Head of caudate nucleus (tissue), 42 donors: ENCODE measurements at regions not wholly inside any gene's neighbourhood (a gene's known extent, or its start where the extent isn't known, plus 50 kb on each side); places are given as distances from the start of the nearest gene placed in this dataset.
A peak's percentile ranks its signal among the peaks of the same experiment; 100 is the strongest.
"Not testable (repeated sequence)": the region's sequence is repeated elsewhere in the genome, so short reads cannot be mapped to it uniquely, and the experiment has no call there.

Experiments
- DNase-seq, 42 donors: peaks; one replicate each; pipeline versions ENCODE4 v3.0.0 to v3.0.0-alpha.2; 2020 to 2021; ENCODE audit warnings: mixed read lengths in 7 of 42
- intact Hi-C: fragments of 100-400 bp; cut with DNase I; formaldehyde crosslinking; loops from one replicate; pipeline ENCODE4 v1.15.0; 2022

DNA sequence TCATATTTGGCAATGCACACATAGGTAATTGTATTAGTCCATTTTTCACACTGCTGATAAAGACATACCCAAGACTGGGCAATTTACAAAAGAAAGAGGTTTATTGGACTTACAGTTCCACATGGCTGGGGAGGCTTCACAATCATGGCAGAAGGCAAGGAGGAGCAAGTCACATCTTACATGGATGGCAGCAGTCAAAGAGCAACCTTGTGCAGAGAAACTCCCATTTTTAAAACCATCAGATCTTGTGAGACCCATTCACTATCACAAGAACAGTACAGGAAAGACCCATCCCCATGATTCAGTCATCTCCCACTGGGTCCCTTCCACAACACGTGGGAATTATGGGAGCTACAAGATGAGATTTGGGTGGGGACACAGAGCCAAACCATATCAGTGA, 123.2 kb downstream of the KBTBD2 start:
- DNase-seq, intact Hi-C loops: not testable (repeated sequence)

DNA sequence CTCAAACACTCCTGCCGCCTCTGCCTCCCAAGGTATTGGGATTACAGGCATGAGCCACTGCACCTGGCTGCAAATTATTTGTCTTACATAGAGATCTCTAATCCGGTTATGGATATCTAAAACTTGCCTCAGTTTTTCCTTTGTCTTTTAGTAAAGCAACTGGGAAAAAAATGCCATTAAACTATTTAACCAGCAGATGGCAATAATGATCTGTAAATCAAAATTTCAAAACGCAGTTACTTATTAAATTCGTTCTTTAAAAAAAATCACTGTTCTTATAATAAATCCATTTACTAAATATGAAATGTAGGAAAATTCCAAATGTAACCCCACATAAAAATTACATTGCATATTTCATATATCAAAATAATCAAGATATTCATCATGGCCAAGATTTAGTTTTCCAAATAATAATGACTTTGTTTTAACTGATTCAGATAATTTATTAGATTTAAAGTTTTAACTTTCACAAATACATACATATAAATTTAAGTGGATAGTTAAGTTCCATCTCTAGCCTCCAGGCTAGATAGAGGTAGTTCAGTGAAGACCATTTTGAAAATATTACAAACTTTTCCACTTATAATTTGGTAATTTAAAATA, 125.8 kb downstream of the KBTBD2 start:
- intact Hi-C loops, DNase-seq: not testable (repeated sequence)

DNA sequence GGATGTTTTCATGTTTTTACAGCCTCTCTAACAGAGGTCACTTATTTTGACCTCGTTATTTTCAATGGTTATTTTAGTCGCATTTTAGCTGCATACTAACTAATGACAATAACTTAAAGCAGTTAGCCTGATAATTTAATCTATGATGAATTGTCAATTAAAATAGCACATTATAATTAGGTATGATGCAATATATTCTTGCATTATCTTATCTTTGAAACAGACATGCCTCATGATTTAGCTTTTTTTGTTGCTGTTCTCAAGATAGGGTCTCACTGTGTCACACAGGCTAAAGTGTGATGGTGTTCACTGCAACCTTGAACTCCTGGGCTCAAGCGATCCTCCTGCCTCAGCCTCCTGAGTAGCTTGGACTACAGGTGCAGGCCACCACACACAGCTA, 126.4 kb downstream of the KBTBD2 start:
- no peak for DNase-seq
- intact Hi-C loops: no loop called here

DNA sequence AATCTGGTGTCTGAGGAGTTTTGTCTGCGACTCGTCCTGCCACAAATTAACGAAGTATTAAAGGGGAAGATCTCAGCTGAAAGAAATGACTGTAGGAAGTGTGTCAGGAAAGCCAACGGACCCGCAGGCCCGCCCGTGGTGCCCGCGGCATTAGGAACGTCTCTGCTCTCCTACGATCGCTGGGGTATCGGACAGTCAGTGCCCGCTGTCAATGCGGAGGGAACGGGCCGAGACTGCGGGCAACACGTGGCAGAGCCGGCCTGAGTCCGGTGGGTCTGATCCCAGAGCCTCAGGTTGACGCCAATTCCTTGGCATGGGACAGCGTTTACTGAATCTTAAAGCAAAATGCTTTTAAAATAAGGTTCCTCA, 128.7 kb downstream of the KBTBD2 start:
- intact Hi-C loops: no loop called here

DNA sequence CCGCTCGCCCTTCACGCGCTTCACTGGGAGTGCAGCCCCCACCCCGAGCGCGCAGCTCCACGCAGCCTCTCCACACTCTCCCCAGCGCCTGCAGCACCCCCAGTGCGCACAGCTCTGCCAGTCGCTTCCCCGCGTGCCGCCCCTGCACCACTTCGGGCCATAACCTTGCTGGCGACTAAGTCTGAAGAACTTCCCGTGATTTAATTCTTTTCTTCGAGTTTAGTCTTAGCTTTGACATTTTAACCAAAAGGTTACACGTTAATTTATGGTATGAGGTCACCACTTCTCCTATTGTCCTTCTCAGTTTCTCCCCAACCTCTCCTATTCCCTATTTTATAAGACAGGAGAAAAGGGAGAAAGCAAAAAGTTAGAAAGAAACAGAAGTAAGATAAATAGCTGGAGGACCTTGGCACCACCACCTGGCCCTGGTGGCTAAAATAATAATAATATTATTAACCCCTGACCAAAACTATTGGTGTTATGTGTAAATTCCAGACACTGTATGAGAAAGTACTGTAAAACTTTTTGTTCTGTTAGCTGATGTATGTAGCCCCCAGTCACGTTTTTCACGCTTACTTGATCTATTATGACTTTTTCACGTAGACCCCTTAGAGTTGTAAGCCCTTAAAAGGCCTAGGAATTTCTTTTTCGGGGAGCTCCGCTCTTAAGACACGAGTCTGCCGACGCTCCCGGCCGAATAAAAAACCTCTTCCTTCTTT, 129.2 kb downstream of the KBTBD2 start:
- intact Hi-C loops: not testable (repeated sequence)
- DNase-seq: peak in 18 of 42 donors; percentile 5 to 67 (median 36)

More for the DNA sequence above, 128.7 kb downstream of the KBTBD2 start:
- peak in 1 of 42 donors; percentile 40 for DNase-seq

DNA sequence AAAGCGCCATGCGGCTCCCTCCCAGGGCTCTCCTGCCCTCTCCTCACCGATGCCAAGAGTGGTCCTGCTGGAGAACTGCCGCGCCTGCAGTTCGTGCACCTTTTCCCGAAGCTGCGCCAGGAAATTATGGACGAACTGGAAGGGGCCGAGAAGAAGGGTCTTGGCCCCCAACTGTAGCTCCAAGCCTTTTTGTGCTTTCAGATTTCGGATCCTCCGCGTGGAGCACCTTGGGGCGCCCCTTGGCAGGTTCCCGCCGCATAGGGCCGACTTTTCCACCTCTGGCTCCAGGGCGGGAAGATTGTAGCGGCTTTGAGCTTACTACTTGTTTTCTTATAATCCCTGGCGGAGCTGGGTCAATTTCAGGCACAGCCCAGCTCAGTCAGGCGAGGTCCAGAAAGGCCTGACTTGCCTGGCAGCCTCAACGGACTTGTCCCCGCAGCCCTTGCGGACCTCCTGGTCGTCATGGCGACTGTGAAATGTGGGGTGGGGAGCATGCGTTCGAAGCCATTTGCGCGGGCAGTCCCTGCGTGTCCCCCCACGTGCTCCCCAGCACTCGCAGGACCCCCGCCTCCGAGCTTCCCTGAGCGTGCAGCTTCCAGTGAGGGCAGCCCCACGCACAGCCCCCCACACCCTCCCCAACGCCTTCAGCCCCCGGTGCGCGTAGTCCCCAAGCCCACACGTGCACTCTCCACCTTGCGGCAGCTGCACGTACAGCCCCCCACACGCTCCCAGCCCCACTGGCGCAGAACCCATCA, 129.9 kb downstream of the KBTBD2 start:
- DNase-seq: peak in 20 of 42 donors; percentile 9 to 56 (median 30)
- intact Hi-C loops: no loop called here

DNA sequence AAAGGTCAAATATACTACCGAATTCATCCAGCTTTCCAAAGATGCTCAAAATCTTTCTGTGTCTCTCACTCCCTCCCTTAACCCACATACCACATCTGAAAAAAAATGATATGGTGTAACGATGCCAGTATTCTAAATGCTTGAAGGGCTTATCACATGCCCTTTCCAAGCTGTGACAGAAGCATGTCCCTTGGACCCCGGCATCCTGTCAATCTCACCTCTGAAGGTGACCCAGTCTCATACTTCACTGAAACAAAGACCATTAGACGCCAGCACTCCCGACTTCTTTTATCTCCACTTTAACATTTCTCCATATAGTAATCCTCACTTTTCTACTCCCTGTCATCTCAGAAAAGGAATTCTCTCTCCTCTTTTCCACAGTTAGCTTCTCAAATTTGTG, 130.8 kb downstream of the KBTBD2 start:
- intact Hi-C loops: not testable (repeated sequence)

DNA sequence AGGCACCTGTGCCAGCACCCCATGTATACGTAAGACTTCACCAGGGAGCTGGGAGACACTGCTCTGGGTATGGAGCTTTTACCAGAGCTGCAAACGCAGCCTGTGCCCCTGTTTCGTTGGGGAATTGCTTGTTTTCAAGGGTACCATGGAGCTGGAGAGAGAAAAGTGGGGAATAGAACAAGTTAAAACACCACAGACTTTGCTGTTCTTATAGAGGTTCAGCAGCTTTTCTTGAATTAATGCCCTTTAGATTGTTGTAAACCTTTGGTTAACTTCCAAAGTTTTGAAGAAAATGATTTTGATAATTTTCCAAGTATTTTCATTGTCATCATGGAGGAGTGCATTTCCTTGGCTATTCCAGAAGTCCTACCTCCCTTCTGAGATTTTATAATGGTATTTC, 131.7 kb downstream of the KBTBD2 start:
- DNase-seq, intact Hi-C loops: not testable (repeated sequence)

More for the DNA sequence above, 130.8 kb downstream of the KBTBD2 start:
- not testable (repeated sequence) for DNase-seq

DNA sequence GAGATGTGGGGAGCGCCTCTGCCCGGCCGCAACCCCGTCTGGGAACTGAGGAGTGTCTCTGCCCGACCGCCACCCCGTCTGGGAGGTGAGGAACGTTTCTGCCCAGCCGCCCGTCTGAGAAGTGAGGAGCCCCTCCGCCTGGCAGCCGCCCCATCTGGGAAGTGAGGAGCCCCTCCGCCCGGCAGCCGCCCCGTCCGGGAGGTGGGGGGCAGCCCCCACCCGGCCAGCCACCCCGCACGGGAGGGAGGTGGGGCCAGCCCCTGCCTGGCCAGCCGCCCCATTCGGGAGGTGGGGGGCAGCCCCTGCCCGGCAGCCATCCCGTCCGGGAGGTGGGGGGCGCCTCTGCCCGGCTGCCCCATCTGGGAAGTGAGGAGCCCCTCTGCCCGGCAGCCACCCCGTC, 137.7 kb downstream of the KBTBD2 start:
- DNase-seq, intact Hi-C loops: not testable (repeated sequence)

DNA sequence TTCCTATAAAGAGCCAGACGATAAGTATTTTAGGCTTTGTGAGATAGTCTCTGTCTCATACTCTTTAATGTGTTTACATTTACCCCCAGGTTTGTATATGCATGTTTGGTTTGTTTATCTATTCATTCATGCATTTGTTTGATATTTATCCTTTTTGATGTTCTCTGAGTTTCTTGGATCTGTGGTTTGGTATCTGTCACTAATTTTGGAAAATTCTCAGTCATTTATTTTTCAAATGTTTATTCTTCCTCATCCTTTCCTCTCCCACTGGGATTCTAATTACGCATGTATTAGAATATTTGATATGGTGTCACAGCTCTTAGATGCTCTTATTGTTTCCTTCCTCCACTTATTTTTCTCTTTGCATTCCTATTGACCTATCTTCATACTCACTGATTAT, 143.2 kb downstream of the KBTBD2 start:
- DNase-seq, intact Hi-C loops: not testable (repeated sequence)

DNA sequence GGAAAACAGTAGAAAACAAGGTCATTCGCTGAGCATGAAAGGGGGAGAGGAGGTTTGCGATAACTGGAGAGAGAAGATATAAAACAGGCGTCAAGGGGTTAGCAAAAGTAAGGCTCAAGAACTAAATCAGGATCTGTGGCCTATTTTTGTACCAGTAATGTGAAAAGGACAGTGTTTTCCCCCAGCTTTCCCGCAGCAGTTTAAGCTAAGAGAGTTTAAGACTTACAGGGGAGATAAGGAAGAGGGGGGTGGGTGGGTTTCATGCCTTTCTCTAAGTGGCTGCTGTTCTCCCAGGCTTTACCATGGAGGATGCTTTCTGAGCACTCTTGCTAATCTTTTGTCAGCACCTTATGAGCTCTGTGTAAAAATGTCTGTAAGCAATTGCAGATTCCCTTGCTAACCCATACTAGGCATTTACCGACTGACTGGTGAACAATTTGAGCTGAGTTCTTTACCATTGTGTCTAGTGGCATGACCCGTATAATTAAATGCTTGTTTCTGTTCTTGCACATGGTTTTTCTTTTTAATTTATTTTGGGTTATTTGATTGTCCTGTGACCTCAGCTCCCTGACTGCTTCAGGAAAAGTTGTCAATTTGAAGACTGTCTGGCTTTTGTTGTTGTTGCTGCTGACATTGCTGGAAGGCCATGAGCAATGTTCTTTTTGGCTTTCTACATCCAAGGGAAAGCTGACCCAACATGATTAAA, 144.0 kb downstream of the KBTBD2 start:
- intact Hi-C loops, DNase-seq: not testable (repeated sequence)

DNA sequence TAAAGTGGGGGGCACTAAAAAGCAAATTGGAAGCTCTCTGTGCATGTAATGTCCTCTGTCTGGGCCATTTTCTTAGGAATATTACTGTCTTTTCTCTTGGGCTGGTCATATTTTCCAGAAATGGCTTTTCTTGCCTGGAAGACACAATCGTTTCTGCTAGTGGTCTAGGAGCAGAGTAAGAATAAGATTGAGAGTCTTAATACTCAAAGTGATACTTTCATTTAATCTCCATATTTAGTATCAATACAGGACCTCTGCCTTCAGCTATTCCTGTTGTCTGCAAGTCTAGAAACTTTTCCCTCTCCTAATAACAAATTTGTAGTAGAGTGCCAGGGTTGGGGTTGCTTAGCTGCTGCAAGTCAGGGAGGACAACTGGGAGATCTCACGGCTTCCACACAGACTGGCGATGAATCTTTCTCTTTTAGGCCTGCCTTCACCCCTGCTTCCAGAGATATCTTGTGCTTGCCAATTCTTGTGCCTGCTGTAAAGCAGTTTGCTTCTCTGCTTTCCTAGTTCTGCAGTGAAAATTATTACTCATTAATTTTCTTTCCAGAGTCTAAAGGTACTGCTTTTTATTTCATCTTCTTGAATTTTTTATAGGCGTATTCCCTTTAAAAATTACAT, 149.6 kb downstream of the KBTBD2 start:
- DNase-seq, intact Hi-C loops: not testable (repeated sequence)

DNA sequence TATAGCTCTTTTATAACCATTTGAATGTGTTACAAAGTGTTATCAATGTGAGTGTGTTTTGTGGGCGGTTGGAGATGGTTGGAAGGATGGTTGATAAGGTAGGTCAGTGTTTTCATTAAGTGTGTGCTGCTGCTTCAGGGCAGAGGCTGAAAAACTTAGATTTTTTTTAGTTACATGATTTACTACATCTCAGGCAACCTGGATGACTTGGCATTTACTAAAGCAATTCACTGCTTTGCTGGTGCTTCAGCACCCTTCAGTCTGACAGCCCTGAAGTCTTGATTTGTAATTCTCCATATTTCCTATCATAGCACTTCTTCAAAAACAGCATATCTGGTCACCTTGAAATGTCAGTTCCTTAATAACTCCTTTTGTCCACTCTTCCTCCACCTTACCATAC, 151.8 kb downstream of the KBTBD2 start:
- DNase-seq, intact Hi-C loops: not testable (repeated sequence)

DNA sequence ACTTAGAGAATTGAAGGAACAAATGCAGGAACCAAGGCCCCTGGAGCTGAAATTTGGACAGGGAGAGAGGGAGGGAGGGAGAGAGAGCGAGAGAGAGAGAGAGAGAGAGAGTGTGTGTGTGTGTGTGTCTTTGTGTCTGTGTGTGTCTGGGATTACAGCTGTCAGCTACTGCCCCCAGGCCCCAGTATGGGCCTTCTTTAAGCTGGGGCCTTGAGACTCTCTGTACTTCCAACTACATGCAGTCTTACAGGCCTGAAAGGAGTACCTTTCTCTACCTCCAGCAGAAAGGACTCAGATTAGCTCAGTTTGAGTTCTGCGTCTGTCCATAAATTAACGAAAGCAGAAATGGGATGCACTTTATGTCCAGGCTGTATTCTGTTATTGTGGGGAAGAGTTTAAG, 153.2 kb downstream of the KBTBD2 start:
- not testable (repeated sequence) for DNase-seq

DNA sequence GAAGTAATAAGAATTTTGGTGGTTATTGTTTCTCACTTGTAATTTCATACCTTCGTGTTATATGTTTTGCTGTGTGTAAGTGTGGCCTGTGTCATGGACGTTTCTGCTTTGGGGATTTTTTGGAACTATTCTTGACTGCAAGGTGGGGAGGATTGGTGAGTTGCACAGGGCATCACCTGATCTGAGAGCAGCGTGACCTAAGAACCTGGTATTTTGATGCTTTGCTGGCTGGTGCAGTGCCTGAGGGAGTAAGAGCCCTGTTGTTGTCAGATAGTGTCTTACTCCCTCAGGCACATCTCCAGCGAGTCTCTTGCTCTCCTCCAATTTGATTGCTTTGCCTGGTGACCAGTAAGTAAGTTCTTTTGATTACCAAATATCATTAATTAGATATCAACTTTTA, 158.8 kb downstream of the KBTBD2 start:
- DNase-seq, intact Hi-C loops: not testable (repeated sequence)

More for the DNA sequence above, 153.2 kb downstream of the KBTBD2 start:
- intact Hi-C loops: not testable (repeated sequence)

DNA sequence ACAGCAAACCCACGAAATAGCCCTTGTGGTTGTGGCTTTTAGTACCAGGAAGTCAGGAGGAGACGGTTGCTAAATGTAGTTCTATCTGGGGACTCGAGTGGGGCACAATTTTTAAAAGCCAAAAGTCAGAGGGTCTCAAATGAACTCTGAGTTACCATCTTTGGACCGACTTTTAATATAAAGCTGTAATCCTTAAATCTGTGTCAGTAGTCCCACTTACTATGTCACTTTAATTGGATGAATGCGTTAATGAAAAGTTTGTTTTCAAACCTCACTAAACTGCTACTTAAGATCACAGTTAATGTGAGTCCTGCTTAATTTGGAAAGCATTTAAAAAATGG, 162.3 kb downstream of the KBTBD2 start:
- intact Hi-C loops, DNase-seq: not testable (repeated sequence)

DNA sequence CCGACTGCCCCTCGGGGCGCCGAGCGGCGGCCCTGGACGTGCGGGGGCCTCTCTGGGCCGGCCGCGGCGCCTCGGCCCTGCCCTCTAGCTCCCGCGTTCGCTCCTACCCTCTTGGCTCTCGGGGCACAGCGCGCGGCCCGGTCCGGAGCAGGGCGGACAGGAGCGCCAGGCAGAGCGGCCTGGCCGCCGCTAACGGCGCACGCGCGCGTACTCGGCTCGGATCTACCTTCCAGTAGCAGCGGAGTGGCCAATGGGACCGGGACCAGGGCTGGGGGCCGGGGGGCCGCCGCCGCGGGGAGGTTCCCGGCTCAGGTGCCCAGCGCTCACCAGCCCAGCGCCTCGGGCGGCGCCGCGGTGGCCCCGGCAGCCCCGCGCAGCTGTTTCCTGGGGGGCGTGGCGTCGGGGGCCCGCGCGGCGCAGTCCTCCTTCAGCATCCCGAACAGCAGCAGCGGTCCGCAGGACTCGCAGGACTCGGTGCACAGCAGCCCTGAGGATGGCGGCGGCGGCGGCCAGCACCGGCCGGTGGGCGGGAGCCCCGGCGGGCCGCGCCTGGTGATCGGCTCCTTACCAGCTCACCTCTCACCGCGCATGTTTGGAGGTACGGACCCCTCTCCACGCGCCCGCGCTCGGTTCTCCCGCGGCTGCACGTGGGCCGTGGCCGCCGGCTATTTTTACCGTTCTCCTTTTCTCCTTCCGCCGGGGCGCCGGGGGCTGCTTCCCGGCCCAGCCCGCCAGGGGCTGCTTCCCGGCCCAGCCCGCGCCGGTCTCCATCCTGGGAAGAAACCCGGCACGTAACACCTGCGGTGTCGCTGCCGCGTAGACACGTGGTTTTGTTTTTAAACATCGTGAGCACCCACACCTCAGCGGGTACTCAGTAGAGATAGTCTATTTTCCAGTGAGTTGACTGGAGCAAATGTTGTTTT, 162.9 kb downstream of the KBTBD2 start:
- intact Hi-C loops: not testable (repeated sequence)
- peak; percentile 2 to 82 (median 62) for DNase-seq
